ENCODE measurements at regions not wholly inside any gene's neighbourhood (a gene's known extent, or its start where the extent isn't known, plus 50 kb on each side); places are given as distances from the start of the nearest gene placed in this dataset.

DNA sequence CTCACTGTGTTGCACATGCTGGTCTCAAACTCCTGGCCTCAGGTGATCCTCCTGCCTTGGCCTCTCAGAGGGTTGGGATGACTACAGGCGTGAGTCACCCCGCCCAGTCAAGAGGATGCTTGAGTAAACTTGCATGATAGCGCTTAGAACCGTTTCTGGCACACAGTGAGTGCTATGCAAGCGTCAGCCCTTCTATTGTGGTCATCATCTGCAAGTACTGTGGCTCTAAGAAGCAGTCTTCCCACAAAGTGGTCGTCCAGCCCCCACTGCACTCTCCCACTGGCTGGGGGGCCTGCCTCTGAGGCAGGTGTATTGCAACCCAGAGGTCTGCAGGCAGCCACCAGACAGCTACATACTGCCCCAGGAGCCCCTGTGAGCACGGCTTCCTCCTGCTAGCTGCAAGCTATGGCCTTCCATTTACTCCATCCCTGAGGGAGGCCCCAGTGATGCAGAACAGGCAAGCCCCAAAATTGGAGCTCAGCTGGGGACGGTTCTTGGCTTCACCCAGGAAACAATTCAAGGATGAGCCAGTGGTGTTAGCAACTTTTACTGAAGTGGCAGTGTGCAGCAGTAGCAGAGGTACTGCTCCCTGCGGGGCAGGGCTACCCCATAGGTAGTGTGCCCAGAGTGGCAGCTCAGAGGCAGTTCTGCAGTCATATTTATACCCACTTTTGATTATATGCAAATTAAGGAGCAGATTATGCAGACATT, 95.4 kb downstream of the LSM3 start:
- TF ChIP-seq, protein P1, sequence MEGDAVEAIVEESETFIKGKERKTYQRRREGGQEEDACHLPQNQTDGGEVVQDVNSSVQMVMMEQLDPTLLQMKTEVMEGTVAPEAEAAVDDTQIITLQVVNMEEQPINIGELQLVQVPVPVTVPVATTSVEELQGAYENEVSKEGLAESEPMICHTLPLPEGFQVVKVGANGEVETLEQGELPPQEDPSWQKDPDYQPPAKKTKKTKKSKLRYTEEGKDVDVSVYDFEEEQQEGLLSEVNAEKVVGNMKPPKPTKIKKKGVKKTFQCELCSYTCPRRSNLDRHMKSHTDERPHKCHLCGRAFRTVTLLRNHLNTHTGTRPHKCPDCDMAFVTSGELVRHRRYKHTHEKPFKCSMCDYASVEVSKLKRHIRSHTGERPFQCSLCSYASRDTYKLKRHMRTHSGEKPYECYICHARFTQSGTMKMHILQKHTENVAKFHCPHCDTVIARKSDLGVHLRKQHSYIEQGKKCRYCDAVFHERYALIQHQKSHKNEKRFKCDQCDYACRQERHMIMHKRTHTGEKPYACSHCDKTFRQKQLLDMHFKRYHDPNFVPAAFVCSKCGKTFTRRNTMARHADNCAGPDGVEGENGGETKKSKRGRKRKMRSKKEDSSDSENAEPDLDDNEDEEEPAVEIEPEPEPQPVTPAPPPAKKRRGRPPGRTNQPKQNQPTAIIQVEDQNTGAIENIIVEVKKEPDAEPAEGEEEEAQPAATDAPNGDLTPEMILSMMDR (conservative IDR thresholded peaks at IDR 0.05; ENCODE audit: control insufficient read depth, insufficient read depth, low read depth, low read length) = no peak
- DNase-seq (ENCODE audit: low read depth) = no peak

DNA sequence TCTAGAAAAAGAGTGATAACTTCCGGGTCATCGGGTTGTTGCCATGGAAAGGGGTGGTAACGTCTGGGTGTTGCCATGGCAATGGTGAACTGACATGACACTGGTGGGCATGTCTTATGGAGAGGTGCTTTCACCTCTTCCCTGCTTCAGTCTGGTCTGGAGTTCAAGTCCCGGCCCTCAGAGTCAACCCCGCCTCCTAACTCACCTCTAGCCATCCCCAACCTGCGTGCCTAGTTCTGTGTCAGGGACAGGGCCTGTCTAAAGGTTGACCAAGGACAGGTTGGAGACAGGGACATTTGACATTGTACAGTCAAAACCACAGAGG, 96.0 kb downstream of the LSM3 start:
- TF ChIP-seq, protein P1 (conservative IDR thresholded peaks at IDR 0.05; ENCODE audit: control insufficient read depth, insufficient read depth, low read depth, low read length) = no peak
- no peak for DNase-seq (ENCODE audit: low read depth)
- H3K4me3 ChIP-seq (ENCODE audit: control insufficient read depth, low read depth, low read length) = no peak overlapping the region

More for the DNA sequence above, 95.4 kb downstream of the LSM3 start:
- H3K4me3 ChIP-seq (ENCODE audit: control insufficient read depth, low read depth, low read length) = no peak overlapping the region

DNA sequence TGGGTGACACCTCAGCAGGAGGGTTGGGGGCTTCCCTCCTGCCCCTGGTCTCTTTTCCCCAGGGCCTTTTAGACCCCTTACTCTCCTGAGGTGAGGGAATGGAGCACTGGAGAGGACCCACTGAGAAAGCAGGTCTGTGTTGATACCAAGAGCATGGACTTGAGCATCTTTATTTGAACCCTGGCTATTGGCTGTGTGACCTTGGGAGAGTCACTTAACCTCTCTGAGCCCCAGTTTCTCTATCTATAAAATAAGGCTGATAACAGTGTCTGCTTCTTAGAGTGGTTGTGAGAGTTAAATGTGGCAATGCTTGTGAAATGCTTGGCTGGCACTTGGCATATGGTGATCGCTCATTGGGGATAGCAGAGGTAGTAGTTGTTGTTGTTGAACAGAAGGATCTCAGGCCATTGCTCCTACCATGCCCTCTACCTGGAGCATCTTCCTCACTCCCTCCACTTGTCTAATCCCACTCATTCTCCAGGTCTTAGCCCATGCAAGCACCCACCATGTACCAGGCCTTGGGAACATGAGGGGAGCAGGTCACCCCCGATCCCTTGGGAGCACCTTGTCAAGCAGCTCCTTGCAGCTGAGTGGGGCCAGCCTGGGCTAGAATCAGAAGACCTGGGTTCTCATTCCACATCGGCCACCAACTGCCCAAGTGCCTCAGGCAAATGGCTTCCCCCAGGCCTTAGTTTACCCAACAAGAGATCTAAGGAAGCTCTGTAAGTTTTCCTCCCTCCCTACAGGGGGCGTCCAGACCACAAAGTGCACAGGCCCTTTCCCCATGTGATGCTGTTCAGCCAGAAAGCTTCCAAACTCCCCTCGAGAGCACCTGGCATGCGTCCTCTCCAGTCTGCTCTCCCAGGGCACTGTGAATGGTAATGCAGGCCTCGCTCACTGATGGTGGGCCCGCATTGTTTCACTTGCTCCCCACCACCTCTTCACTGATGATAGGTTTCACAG, 96.7 kb downstream of the LSM3 start:
- TF ChIP-seq, protein P1 (conservative IDR thresholded peaks at IDR 0.05; ENCODE audit: control insufficient read depth, insufficient read depth, low read depth, low read length) = peak; percentile 39

DNA sequence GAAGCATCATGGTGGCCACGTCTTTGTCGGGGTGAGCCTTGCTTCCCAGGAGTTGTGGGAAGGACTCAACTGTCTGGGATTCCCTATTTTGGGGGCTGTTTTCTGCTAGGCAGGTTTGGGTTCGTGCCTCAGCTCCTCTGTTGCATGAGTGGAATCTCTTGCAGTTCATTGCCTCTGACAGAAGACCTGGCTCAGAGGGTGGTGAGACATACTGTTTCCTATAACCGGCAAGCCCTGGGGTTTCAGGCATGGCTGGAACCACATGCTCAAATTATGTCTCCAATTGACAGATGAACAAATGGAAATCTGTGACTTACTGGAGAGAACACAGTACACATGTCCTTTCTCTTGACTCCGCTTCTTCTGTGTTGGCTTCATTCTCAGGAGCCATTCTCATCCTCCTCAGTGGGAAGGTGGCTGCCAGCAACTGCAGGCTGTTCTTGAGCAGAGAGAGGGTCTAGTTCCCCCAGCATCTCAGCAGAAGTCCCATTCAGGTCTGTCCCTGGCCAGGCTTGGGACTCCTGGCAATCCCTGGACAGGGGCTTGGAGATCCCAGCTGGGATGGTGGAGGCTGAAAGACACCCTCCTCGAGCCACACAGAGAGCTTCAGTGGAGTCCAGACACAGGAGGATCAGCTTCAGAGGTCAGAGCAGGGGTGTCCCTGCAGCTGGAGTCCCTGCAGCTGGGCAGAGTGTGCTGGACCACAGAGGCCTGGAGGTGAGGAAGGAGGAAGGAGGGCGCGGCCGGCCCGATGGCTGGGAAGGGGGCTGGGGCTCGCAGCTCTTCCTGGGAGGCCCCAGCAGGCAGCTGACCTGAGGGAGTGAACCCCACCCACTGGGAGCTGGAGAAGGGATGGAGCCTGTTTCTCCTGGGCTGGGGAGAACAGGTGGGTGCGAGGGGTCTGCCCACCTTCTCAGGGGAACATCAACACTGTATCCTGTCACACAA, 97.6 kb downstream of the LSM3 start:
- TF ChIP-seq, protein P1 (conservative IDR thresholded peaks at IDR 0.05; ENCODE audit: control insufficient read depth, insufficient read depth, low read depth, low read length) = no peak
- no peak overlapping the region for H3K4me3 ChIP-seq (ENCODE audit: control insufficient read depth, low read depth, low read length)
- DNase-seq (ENCODE audit: low read depth) = no peak

More for the DNA sequence above, 96.7 kb downstream of the LSM3 start:
- H3K4me3 ChIP-seq (ENCODE audit: control insufficient read depth, low read depth, low read length) = no peak overlapping the region
- DNase-seq (ENCODE audit: low read depth) = peak; percentile 28

DNA sequence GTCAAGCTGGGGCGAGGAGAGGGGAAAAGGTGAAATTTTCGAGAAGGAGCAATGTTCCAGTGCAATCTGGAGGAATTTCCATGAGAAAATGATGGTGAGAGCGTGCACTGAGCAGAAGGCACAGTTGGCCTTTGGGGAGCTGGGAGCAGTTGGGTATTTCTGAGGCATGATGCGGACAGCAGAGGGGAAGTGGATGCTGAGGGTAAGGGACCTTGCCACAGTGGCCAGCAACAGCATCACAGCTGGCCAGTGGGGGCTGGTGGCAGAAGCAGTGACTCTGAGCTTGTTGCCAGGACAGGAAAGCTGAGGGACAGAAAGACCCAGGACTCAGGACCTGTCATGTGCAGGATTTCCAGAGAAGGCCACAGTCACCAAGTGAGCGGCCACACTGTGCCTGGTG, 98.9 kb downstream of the LSM3 start:
- DNase-seq (ENCODE audit: low read depth) = no peak
- TF ChIP-seq, protein P1 (conservative IDR thresholded peaks at IDR 0.05; ENCODE audit: control insufficient read depth, insufficient read depth, low read depth, low read length) = no peak

DNA sequence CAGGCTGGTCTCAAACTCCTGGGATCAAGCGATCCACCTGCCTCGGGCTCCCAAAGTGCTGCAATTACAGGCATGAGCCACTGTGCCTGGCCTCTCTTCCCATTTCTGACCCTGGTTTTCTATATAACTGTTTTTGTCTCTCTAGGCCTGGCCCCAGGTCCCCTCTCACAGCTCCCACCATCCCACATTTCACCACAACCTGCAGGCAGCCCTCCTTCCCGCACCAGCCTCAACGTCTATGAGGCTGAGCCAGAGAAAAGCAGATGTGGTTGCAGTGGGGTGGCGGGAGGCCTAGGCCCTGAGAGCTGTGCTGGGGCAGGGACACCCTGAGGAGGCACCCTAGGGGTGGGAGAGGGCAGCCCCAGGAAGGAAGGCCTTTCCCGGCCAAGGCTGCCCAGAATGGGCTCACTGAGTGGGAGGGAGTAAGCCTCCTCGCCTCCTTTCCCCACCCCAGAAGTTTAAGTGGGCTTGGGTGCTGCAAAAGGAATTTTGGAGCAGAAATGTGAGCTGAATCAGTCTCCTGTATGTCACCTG, 99.7 kb downstream of the LSM3 start:
- TF ChIP-seq, protein P1 (conservative IDR thresholded peaks at IDR 0.05; ENCODE audit: control insufficient read depth, insufficient read depth, low read depth, low read length) = no peak
- no peak overlapping the region for H3K4me3 ChIP-seq (ENCODE audit: control insufficient read depth, low read depth, low read length)
- DNase-seq (ENCODE audit: low read depth) = no peak

More for the DNA sequence above, 98.9 kb downstream of the LSM3 start:
- H3K4me3 ChIP-seq (ENCODE audit: control insufficient read depth, low read depth, low read length) = no peak overlapping the region
